ENCODE measurements at regions not wholly inside any gene's neighbourhood (a gene's known extent, or its start where the extent isn't known, plus 50 kb on each side); places are given as distances from the start of the nearest gene placed in this dataset.

- H3K27me3 Mint-ChIP-seq (ENCODE audit: low read depth) = no peaks in the 10 kb centered on the region
- no peak overlapping the region for H3K4me3 Mint-ChIP-seq (ENCODE audit: unreplicated experiment)
- peaks cover 18% of the 10 kb centered on the region for H3K4me1 Mint-ChIP-seq (ENCODE audit: low read depth)
- H3K9me3 Mint-ChIP-seq (ENCODE audit: low read depth) = peaks cover 16% of the 10 kb centered on the region
- DNase-seq (ENCODE audit: low spot score) = no peak
- H3K36me3 Mint-ChIP-seq (ENCODE audit: low read depth) = no peaks in the 10 kb centered on the region
- no peak for TF ChIP-seq CTCF (IDR thresholded peaks at IDR 0.05)
- peak overlapping the region; percentile 42 for H3K27ac Mint-ChIP-seq (ENCODE audit: unreplicated experiment)
These were observed 168.6 kb downstream of the POSTN start for GRCh38 chr13:37429976-37430375.

GRCh38 chr13:37427843-37428494, 170.6 kb downstream of the POSTN start:
- no peak overlapping the region for H3K27ac Mint-ChIP-seq (ENCODE audit: unreplicated experiment)
- TF ChIP-seq CTCF (IDR thresholded peaks at IDR 0.05) = peak; percentile 29
- no peaks in the 10 kb centered on the region for H3K27me3 Mint-ChIP-seq (ENCODE audit: low read depth)
- H3K9me3 Mint-ChIP-seq (ENCODE audit: low read depth) = peaks cover 23% of the 10 kb centered on the region
- peaks cover 18% of the 10 kb centered on the region for H3K4me1 Mint-ChIP-seq (ENCODE audit: low read depth)
- H3K36me3 Mint-ChIP-seq (ENCODE audit: low read depth) = no peaks in the 10 kb centered on the region
- no peak for DNase-seq (ENCODE audit: low spot score)
- no peak overlapping the region for H3K4me3 Mint-ChIP-seq (ENCODE audit: unreplicated experiment)

GRCh38 chr13:37418490-37418889, 180.1 kb downstream of the POSTN start:
- H3K4me1 Mint-ChIP-seq (ENCODE audit: low read depth) = peaks cover 39% of the 10 kb centered on the region
- H3K4me3 Mint-ChIP-seq (ENCODE audit: unreplicated experiment) = no peak overlapping the region
- H3K27me3 Mint-ChIP-seq (ENCODE audit: low read depth) = no peaks in the 10 kb centered on the region
- H3K27ac Mint-ChIP-seq (ENCODE audit: unreplicated experiment) = no peak overlapping the region
- peaks cover 7% of the 10 kb centered on the region for H3K9me3 Mint-ChIP-seq (ENCODE audit: low read depth)
- DNase-seq (ENCODE audit: low spot score) = no peak
- no peak for TF ChIP-seq CTCF (IDR thresholded peaks at IDR 0.05)
- peaks cover 4% of the 10 kb centered on the region for H3K36me3 Mint-ChIP-seq (ENCODE audit: low read depth)

- DNase-seq (ENCODE audit: low spot score) = no peak
- no peak overlapping the region for H3K4me3 Mint-ChIP-seq (ENCODE audit: unreplicated experiment)
- TF ChIP-seq CTCF (IDR thresholded peaks at IDR 0.05) = no peak
- peaks cover 7% of the 10 kb centered on the region for H3K9me3 Mint-ChIP-seq (ENCODE audit: low read depth)
- no peaks in the 10 kb centered on the region for H3K27me3 Mint-ChIP-seq (ENCODE audit: low read depth)
- peaks cover 4% of the 10 kb centered on the region for H3K36me3 Mint-ChIP-seq (ENCODE audit: low read depth)
- peaks cover 53% of the 10 kb centered on the region for H3K4me1 Mint-ChIP-seq (ENCODE audit: low read depth)
- H3K27ac Mint-ChIP-seq (ENCODE audit: unreplicated experiment) = no peak overlapping the region
These were observed 181.5 kb downstream of the POSTN start for GRCh38 chr13:37417060-37417441.

- peaks cover 58% of the 10 kb centered on the region for H3K4me1 Mint-ChIP-seq (ENCODE audit: low read depth)
- peaks cover 4% of the 10 kb centered on the region for H3K36me3 Mint-ChIP-seq (ENCODE audit: low read depth)
- H3K4me3 Mint-ChIP-seq (ENCODE audit: unreplicated experiment) = no peak overlapping the region
- no peak for DNase-seq (ENCODE audit: low spot score)
- no peak overlapping the region for H3K27ac Mint-ChIP-seq (ENCODE audit: unreplicated experiment)
- H3K9me3 Mint-ChIP-seq (ENCODE audit: low read depth) = peaks cover 7% of the 10 kb centered on the region
- TF ChIP-seq CTCF (IDR thresholded peaks at IDR 0.05) = no peak
- no peaks in the 10 kb centered on the region for H3K27me3 Mint-ChIP-seq (ENCODE audit: low read depth)
These were observed 182.1 kb downstream of the POSTN start for GRCh38 chr13:37416291-37417059.
